Activated naive CD8-positive, alpha-beta T cell treated with anti-CD3 and anti-CD28 coated beads, Interleukin-2, amount 50 U/mL, for 16 hours (primary cell): ENCODE measurements at regions not wholly inside any gene's neighbourhood (a gene's known extent, or its start where the extent isn't known, plus 50 kb on each side); places are given as distances from the start of the nearest gene placed in this dataset.
"Not testable (repeated sequence)": the region's sequence is repeated elsewhere in the genome, so short reads cannot be mapped to it uniquely, and the experiment has no call there.

Source experiments
- DNase-seq: peaks from one replicate; pipeline ENCODE4 v3.0.0-alpha.2; 2020; ENCODE audit warnings: low read depth, low spot score

GRCh38 chr15:66883284-66883911 is 181.4 kb downstream of the SMAD6 start:
- no peak for DNase-seq

DNA sequence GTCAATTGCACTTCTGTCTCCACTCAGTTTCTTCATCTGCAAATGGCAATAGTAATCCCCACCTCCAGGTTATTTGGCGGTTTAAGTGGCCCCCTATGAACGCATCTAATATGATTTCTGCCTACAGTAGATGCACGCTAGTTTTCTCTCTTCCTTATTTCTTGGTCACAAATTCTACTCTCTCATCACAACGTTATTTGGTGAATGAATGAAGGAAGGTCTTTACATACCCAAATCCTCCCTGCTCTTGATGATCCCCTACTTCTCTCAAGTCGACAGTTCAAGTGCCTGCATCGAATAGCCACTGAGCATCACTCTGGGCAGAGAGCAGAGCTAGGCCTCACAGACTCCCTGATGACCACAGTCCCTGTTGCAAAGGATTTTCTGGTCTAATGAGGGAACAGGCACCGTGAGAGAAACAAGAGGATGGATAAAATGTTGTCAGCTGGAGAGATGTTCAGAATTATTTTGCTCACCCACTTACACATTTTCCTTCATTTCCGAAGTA is 181.2 kb upstream of the SMAD3 start:
- DNase-seq: no peak

DNA sequence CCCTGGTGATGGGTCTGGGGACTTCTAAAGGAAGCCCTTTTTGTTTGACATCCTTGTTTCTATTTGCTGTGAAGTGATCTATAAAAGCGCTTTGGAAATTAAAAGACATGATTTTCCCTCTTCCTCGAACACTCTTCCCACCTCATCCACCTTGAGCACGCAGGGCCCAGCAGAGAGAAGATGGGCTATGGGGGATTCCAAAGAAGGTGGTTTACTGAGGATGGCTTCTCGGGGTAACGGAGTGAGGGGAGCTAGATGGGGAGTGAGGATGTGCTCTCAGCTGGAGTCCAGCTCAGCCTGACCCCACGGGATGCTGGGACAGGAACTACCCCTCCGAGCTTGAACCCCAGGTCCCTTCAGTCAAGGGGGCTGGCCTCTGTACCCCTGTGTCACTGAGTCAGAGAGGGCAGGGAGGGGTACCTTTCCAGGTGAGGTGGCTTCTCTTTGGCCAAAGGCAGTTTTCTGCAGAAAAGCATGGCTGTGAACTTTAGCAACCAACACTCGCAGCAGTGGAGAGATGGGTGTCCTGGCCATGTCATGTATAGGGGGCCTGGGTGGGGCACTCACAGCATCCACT is 180.7 kb upstream of the SMAD3 start:
- no peak for DNase-seq

DNA sequence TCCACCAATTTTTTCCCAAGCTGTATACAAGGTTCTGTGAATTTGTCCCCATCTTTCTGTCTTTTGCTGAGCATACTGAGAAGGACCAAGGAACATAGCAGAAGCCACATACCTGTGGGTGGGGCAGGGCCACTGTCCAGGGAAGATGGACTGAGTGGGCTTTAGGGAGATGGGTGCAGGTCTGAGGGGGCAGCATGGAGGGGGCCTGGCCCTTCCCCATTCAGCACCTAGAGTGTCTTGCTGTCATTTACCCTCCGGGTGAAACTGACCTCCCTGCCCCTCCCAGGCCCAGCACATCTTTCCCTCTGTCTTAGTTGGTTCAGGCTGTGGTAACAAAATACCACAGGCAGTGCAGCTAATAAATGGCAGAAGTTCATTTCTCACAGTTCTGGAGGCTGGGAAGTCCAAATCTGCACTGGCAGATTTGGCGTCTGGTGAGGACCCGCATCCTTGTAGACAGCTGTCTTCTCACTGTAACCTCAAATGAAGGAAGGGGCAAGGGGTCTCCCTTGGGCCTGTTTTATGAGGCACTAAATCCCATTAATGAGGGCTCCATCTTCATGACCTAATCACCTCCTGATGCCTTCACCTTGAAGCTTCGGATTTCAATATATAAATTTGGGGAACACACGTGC is 180.0 kb upstream of the SMAD3 start:
- DNase-seq: no peak

DNA sequence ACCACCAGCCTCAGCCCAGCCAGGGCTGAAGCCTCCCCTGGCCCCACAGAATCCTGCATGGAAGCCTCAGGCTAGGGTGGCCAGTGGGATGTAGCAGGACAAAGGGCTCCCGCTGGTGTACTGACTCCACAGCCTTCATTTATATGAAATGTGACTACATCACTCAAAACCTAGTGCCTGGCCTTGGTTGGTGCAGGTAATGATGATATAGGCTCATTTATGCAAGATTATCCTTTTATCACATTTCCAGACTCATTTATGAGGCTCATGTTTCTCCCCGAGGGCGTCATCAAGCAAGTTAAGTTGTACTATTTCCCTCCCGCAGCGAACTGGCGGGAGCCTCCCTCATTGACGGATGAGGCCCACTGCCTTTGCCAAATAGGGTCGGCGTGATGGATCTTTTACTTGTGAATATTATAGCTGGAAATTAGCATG is 179.1 kb upstream of the SMAD3 start:
- no peak for DNase-seq

DNA sequence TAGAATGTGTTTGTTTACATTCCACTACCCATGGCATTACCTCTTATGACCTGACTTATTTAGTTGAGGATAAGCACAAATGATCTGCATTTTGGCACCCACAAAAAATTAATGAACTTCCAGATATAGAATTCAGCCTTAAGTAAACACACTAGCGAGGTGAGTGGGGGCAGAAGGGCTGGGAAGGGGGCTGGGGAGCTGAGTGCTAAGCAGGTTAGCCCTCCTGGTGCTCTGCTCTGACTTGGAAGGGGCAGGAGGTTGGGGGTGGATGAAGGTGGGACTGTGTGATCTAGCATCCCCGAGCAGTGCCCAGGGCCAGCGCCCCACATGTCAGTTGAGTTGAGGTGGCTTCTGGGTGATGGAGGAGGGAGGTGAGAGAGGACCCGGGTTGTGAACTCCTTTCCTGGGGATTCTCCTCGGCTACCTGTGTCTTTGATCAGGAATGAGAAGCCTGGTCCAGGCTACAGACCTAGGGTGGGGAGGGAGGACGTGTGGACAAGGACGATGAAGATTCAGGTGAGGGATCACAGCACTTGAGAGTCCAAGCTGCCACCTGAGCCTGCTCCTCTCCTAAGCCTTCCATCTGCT is 178.6 kb upstream of the SMAD3 start:
- DNase-seq: no peak

GRCh38 chr15:66889298-66889697 is 176.1 kb upstream of the SMAD3 start:
- not testable (repeated sequence) for DNase-seq

DNA sequence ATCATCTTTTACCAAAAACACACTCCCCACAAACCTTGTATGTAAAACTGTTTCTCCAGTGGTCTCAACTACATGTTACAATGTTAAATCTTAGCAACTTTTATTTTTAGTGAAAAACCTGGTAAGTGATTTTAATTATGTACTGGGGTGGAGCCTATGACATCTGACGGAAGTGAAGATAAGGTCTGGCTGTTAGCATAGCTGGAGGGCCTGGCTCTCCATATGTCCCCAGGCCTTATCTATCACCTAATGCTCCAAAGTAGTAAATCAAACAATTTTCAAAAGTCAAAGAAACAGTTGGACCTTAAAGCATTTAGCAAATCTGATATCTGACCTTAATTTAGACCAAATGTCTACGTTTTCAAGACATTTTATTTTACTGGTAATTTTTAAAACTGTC is 173.6 kb upstream of the SMAD3 start:
- no peak for DNase-seq

DNA sequence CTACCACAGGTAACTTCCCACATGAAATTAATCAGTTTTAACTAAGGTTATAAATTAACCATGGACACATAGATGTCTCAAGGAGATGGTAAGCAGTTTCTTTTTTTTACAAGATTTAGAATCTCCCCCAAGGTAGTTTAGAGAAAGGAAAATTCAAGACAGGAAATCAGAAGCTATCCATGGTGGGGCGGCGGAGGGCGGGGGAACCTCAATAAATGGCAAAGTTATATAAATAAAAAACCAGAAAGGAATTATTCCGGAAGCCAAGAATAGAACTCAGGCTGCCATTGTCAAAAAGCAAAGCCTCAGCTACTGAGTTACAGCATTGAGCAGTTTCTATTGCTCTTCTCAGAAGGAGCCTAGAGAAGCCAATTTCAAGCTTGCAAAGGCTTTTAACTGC is 172.1 kb upstream of the SMAD3 start:
- DNase-seq: no peak

GRCh38 chr15:66894363-66894762 is 171.0 kb upstream of the SMAD3 start:
- DNase-seq: no peak

- DNase-seq: no peak
Measured at GRCh38 chr15:66894986-66895780, 170.2 kb upstream of the SMAD3 start.

DNA sequence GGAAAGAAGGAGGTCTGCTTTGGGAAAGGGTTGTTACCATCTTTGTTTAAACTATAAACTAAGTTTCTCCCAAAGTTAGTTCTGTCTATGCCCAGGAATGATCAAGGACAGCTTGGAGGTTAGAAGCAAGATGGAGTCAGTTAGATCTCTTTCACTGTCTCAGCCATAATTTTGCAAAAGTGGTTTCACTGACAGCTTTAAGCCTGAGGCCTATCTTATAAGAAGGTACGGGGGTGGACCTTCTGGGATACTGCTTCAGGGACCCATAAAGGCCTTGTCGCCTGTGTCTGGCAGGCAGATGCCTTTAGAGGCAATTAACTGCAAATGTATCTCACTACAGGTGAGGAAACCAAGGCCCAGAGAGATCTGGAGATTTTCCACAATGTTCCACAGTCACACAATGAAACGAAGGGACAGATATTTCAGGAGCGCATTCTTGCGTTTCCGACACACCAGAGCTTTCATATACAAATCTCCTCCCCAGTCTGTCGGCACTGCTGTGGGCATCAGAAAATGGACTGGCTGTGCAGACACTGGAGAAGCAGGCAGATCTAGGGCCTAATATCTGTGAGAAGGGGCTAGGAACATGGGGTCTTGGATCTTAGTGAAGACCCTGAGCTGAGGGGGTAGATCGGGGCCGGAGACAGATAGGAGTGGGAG is 169.5 kb upstream of the SMAD3 start:
- no peak for DNase-seq

DNA sequence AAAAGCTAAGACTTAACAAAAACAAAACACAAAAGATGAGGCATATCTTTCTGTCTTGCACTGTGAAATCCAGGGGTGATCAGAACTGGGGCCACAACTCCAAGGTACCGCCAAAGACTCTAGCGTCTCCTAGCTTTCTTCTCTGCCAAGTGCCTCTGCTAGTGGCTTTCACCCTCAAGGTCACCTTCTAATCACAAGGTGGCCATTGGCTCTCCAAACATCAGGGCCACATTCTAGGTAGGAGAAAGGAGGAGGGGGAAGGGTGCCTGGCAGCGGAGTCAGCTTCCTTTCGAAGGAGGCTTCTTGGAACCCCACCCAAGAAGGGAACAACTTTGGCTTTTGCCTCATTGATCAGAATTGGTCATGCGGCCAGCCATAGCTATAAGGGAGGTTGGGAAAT is 168.8 kb upstream of the SMAD3 start:
- no peak for DNase-seq

- DNase-seq: no peak
Measured at GRCh38 chr15:66897416-66897815, 168.0 kb upstream of the SMAD3 start.

DNA sequence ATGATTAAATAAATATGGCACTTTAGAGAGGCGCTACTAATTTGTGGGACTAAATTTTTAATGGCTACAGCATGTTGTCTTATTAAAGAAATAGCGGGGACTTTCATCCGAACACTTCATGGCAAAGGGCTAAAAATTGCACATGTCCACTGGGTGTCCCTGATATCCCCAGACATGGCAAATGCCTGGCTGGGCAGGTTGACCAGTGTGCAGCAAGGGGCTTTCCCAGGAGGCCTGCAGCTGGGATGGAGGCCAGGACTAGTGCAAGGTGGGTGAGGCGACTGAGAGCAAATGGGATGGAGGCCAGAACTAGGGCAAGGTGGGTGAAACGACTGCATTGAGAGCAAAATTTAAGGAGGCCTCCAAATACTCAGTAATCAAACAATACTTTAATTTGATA is 167.4 kb upstream of the SMAD3 start:
- DNase-seq: no peak

DNA sequence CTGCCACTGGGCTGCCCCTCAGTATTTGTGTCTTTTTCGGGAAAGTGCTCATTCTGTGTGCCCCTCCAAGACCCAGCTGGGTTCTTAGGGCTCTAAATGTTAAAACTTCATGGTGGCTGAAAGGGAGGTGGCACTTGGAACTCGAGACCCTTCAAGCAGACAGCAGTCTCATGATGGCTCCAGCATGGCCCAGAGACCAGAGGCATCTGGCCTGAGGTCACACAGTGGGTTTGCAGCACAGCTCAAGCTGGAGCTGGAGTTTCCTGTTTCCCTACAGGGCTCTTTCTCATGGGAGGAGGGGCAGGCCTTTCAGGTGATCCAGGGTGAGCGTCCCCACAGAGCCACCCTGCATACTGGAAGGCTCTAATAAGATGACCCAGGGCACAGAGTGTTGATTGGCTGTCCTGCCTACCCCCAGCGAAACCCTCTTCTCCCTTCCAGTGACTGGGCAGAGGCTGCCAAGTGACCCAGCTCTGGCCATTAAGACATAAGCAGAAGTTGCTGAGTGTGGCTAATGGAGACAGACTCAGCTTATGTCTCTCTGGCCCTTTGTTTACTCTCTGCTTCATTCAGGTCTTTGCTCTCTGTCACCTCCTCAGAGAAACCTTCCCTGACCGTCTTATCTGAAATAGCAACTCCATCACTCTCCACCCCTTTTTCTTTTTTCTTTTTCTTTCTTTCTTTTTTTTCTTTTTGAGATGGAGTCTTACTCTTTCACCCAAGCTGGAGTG is 166.6 kb upstream of the SMAD3 start:
- no peak for DNase-seq

DNA sequence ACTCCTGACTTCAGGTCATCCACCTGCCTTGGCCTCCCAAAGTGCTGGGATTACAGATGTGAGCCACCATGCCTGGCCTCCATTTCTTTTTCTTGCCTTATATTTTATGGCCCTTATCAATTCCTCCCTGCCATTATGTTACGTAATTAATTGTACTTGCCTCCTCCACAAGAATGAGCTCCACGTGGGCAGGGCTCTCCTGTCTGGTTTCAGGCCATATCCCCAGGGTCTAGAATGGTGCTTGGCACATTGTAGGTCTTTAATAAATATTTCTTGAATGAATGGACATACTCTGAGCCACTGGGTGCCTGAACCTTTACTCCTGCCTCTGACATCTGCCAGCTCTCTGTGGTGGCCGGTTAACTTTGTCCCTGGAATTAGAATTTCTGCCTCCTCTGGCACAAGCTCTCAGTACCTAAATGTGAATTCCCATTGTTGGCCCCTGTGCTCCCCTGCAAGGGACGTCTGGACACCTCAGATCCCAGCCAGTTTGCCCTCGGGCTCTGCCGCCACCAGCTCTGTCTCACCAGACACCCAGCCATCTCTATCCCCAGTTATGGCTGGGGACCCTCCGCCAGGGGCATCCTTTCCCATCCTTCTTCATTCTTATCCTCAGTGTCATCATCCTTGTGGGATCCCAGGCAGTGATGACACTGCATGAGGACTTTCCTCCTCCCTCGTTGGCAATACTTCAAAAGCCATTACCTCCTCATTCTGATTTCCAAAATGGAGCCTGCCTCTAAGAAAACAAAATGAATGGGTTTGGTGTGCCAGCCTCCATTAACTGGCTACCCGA is 165.6 kb upstream of the SMAD3 start:
- DNase-seq: no peak

GRCh38 chr15:66900586-66901310 is 164.7 kb upstream of the SMAD3 start:
- no peak for DNase-seq
